Endothelial cell of hepatic sinusoid (primary cell): ENCODE measurements at regions not wholly inside any gene's neighbourhood (a gene's known extent, or its start where the extent isn't known, plus 50 kb on each side); places are given as distances from the start of the nearest gene placed in this dataset.

ENCODE experiments used
- in situ Hi-C: cut with HindIII; loops from 2 replicates; pipeline ENCODE4 v1.10.0; 2017; ENCODE audit warnings: low sequenced_read_pairs

DNA sequence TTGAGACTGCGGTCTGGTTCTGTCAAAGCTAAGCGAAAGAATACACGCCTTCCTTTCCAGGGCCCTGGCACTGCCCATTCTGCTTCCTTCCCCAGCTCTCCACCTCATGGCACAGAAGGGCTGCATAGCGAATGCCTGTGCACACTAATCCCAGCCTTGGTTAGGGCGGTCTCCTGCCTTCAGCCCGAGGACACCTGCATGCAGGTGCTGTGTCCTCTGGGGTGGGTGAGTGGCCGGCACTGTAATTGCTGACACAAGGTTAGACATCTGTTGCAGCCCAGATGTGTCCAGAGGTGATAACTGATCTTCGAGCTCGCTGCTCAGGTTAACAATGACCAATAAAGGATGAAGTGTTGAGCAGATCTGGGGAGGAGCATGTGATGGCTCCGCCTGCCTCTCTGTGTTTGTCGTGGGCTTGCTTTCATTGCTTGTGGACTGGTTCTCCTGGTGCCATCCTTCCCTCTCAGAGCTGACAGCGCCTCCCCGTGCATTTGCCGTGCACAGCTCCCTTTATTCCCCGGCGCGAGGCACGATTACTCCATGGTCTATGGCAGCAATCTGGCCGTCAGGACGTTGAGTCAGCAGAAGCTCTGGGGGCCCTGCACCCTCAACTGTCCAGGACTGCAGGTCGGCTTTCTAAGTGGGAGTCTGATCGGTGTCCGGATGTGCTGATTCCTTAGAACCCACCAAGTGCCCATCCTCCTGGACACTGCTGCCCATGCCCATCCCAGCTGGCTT, 1088.2 kb downstream of the BRD1 start:
- in situ Hi-C loops: no loop called here

DNA sequence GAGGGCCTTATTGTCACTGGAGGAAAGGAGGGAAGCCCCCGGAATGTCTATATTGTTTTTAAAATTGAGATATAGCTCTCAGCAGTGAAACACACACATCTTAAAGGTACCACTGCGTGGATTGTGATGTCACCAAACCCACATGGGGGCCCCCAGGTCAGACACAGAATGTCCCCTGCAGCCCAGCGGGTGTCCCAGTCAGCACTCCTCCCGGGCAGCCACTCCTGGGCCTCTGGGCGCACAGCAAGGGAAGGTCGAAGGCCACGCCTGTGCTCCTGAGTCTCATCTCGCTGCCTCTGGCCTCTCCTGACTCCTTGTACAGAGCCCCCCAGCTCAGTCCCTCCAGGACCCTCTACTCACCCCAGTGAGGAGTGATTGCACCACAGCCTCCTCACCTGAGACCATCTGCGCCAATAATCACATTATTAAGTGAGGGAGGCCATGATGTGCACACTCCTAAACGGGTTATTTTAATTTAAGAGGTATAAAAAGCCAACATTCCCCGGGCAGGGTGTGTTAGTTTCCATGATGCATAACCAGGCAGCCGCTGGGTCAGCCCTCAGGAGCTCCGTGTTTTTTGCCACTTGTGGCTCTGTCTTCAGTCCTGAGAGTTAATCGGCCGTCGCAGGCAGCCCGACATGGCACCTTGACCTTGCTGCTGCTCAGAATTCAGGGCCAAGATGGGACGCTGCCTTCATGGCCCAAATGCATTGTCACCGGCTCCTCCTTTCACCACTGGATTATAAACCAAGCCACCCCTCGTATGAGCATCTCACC, 1089.3 kb downstream of the BRD1 start:
- in situ Hi-C loops: no loop called here

DNA sequence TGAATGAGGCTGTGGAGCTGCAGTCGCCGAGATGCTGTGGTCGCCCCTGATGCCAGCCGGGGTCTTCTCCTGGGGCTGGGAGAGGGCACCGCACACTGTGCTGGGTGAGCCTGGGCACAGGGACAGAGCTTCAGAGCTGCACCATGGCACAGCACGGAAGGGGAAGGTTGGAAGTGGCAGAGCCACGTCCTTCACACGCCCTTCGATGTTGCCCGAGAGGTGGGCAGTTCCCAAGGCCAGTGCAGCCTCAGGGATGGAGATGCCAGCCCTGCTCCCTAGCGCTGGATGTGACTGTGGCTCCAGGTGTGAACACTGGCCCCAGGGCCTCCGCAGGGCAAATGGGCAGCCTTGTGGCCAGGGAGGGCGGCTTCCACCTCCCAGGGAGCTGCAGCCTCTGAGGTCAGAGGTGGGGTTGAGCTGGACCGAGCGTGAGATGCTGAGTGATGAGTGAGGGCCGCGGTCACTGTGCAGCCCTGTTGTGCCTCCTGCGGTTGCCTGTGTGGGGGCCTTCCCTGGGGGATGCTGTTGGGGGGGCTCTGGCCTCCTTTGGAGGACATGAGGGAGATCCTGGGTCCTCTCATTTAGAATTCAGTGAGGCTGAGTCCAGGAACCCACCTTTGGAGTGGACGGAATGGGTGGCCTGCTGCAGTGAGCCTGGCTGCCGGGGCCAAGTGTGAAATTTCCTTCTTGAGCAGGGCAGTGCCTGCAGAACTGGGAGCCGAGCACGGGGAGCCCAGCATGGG, 1090.0 kb downstream of the BRD1 start:
- in situ Hi-C loops: no loop called here

DNA sequence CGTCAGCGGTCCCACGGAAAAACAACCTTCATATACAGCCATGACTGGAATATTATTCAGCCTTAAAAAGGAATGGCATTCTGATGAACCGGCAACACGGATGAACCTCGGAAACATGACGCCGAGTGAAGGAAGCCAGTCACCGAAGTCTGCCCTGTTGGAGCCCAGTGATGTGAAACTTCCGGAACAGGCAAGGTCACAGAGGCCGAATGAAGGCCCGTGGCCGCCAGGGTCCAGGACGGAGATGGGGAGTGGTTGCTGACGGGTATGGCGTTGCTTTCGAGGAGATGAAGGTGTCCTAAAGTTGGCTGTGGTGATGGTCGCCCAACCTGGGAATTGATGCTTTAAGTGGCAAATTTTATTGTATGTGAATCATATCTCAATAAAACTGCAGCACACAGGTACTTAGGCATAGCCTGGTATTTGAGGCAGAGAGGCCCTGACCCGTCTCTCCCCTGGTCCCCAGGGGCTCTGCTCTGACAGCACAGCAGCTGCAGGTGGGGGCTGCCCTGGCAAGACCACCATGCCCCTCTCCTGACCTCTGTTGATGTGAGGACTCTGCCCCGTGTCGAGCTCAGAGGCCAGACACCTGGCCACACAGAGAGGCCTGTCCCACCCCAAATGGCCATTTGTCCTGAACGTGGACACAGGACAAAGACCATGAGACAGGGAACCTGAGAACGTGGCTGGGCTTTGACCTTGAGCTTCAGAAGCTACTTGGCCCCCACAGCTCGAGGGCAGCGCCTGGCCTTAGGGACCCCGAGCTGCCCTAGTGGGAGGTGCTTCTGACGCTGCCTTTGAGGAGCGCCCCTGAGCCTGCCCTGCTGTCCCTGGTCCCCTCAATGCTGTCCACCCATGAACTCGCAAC, 1090.8 kb downstream of the BRD1 start:
- in situ Hi-C loops: no loop called here

- in situ Hi-C loops: no loop called here
These were observed 1092.7 kb downstream of the BRD1 start for GRCh38 chr22:48734961-48735360.

- in situ Hi-C loops: no loop called here
These were observed 1093.3 kb downstream of the BRD1 start for GRCh38 chr22:48734359-48734758.

DNA sequence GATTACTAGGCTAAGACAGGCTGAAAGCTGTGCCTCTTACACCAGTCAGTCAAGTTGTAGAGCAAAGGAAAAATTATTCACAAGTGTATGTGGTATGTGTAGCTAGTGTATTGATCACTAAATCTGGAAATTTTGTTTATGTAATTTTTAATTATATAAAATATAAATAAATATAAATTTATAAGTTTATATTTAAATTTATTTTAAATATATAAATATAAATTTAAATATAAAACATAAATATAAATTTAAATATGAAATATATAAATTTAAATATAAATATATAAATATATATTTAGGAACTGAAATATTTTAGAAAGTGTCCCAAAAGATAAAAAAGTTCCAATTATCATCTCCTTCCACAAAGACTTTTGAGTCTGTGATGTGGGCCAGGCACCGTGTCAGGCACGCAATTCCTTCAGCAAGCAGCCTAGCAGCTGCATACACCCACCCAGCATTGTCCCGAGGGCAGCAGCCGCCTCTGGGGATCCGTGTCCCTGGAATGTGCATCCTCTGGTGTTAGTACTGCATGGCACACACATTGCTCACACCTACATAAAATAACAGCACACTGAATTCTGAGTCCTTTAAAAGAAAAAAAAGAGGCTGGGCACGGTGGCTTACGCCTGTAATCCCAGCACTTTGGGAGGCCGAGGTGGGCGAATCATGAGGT, 1098.0 kb downstream of the BRD1 start:
- in situ Hi-C loops: no loop called here

DNA sequence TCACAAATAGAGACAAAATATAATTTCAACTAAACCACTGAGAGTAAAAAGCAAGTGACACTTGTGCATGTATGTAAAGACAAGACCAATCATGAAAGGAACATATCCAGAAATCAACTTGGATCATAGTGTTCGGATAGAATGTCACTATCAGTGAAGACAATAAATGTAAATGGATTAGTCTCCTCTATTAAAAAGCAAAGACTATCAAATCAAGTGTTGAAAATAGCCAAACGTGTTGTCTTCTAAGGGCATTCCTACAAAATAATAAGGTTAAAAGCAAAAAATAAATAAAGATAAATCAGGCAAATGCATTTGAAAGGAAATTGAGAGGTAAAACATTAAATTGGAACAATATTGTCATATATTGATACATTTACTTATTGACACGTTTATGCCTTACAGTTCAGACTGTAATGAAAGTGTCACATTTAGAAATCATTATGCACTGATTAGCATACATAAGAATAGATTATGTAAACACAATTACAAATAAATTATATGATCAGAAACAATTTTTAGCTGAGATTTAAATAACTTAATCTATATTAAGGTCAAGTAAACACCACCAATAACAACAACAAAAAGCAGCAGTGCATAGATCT, 1100.1 kb downstream of the BRD1 start:
- in situ Hi-C loops: no loop called here

DNA sequence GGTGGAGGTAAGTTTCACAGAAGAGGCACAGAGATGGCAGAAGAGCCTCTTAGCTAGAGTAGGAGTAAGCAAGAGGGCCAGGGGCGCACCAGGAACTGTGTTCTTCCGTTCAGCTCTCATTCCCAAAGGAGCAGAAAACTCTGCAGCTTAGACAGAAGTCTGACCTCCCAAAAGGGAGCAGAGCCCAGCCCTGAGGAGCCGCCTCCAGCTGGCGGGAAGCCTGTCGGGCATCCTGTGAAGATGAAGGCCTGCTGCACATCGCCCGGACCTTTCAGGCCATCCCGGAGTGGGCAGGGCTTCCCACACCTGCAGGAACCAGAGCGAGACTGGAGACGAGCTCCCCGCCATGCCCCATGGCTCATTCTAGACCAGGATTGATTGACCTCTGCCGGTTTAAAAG, 1102.8 kb downstream of the BRD1 start:
- in situ Hi-C loops: no loop called here

- in situ Hi-C loops: no loop called here
These were observed 1105.0 kb downstream of the BRD1 start for GRCh38 chr22:48722661-48723060.

GRCh38 chr22:48721395-48721669, 1106.3 kb downstream of the BRD1 start:
- in situ Hi-C loops: no loop called here

DNA sequence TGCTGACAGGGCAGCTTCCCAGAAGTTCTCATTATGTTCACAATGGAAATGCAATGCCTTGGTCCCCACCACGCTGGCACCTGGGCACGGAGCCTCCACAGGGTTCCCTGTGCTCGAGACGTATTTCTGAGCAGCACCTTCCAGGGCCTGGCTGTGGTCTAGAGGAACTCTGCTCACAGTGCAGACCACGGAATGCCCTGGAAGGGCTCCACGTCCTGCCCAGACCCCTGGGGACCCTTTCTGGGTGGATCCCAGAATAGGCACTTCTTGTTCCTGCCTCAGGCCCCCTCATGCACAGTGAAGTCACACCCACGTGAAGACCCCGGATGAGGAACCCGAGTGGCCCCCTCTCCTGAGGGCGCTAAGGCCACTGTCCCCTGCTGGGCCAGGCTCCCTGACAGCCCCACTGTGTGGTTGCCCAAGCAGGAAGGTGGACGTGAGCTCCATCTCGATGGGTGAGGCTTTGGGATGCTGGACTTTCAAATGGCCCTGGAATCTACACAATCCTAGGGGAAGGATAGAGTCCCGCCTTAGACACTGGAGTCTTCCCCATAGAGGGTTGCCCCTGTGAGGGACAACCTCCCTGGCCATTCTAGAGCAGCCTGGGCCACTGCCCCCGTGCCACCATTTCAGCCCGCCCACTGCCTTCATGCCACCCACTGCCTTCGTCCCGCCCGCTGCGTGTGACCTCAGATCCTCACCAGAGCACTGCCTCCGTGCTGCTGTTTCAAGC, 1106.8 kb downstream of the BRD1 start:
- in situ Hi-C loops: no loop called here

- in situ Hi-C loops: no loop called here
These were observed 1107.6 kb downstream of the BRD1 start for GRCh38 chr22:48719978-48720661.

GRCh38 chr22:48718818-48719500, 1108.7 kb downstream of the BRD1 start:
- in situ Hi-C loops: no loop called here

- in situ Hi-C loops: no loop called here
These were observed 1109.5 kb downstream of the BRD1 start for GRCh38 chr22:48717883-48718817.

DNA sequence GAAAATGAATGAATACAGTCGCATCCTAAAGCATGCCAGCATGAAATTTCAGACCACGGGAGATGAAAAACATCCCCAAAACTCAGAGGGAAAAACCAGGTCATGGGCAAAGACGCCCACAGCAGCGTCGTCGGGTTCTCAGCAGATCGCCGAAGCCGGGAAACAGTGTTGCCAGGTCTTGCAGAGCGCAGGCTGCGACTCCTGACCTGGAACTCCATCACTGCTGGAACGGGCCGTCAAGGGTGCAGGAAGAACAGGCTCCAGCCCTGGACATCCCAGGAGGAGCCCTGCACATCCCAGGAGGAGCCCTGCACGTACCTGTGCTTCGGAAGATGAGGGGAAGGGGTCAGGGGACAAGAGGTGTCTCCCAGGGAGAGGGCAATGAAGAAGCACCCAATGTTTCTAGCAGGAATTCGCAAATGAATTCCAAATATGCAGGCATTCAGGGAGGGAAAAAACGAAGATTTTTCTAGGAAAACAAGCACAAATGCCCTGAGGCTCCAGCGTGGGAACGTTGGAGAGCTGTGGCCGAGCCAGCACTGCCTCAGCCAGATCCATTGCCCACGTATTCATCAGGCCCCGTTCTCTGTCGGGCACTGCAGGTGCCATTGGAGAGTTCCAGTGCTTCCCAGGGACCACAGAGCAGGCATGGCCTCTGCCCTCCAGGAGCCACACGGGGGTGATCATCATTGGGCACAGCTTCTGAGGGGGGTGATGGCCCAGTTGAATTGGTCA, 1110.4 kb downstream of the BRD1 start:
- in situ Hi-C loops: no loop called here
